ENCODE measurements at regions not wholly inside any gene's neighbourhood (a gene's known extent, or its start where the extent isn't known, plus 50 kb on each side); places are given as distances from the start of the nearest gene placed in this dataset.

DNA sequence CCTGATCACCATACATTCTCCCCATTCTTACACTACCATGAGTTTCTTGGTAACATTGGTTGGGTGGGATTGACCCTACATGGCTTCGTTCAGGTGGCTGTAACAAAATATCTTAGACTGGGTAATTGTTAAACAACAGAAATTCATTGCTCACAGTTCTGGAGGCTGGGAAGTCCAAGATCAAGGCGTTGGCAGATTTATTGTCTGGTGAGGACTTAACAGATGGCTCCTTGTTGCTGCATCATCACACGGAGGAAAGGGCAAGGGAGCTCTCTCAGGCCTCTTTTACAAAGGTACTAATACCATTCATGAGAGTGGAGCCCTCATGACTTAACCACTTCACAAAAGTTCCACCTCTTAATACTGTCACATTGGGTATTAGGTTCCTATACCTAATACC, 116.7 kb upstream of the EGLN3 start:
- no peak for TF ChIP-seq POLR2A (IDR thresholded peaks at IDR 0.05; ENCODE audit: low read length)
- TF ChIP-seq GATA1 (IDR thresholded peaks at IDR 0.05; ENCODE audit: low read depth, low read length): no peak
